ENCODE measurements at regions not wholly inside any gene's neighbourhood (a gene's known extent, or its start where the extent isn't known, plus 50 kb on each side); places are given as distances from the start of the nearest gene placed in this dataset.
"Not testable (repeated sequence)": the region's sequence is repeated elsewhere in the genome, so short reads cannot be mapped to it uniquely, and the experiment has no call there.

DNA sequence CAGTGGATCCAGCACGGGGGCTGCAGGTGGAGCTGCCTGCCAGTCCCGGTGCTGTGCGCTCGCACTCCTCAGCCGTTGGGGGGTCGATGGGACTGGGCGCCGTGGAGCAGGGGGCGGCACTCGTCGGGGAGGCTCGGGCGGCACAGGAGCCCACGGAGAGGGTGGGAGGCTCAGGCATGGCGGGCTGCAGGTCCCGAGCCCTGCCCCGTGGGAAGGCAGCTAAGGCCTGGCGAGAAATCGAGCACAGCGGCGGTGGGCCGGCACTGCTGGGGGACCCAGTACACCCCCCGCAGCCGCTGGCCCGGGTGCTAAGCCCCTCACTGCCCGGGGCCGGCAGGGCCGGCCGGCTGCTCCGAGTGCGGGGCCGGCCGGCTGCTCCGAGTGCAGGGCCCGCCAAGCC, 52.3 kb upstream of the MARK1 start:
- DNase-seq (ENCODE audit: low spot score); intact Hi-C loops (cut with DNase I): not testable (repeated sequence)

- DNase-seq (ENCODE audit: low spot score); intact Hi-C loops (cut with DNase I): not testable (repeated sequence)
These were observed 52.8 kb upstream of the MARK1 start for GRCh38 chr1:220475141-220475540.

DNA sequence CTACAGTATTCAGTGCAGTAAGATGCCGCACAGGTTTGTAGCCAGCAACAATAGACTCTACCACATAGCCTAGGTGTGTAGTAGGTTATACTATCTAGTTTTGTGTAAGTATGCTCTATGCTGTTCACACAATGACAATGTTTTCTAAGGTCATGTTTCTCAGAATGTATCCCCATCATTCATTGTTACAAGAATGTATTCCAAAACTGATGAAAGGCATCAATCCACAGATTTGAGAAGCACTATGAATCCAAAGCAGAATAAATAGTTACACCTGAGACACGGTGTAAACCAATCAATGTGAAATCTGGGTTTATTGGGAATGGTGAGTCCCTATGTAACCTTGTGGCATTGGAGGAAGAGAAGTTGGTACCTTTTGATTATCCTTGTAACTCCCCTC, 54.5 kb upstream of the MARK1 start:
- DNase-seq (ENCODE audit: low spot score), result no peak
- intact Hi-C loops (cut with DNase I), result no loop called here

- DNase-seq (ENCODE audit: low spot score), result no peak
These were observed 65.2 kb upstream of the MARK1 start for GRCh38 chr1:220462752-220463151.

DNA sequence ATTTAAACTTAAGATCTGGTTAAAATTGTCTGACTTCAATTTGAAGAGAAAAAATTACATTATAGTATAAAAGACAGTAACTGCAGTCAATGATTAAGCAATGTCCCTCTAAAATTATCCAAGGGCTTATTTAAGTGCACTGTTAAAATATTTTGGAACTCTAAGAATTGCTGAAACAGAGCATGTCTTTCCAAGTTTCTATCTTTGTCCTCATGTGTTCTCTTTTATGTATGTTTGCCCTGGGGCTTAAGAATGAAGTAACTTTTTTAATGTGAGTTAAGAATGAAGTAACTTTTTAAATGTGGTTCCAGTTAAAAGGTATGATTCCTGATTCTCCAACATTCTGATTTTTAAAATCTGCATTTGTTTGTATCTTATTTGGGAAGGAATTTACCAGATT, 69.0 kb upstream of the MARK1 start:
- no peak for DNase-seq (ENCODE audit: low spot score)
- intact Hi-C loops (cut with DNase I), result loop anchor here (5.0 kb wide), 1 partner anchor 97 kb away; no protein-coding TSS in a partner anchor

More at GRCh38 chr1:220462752-220463151, 65.2 kb upstream of the MARK1 start:
- intact Hi-C loops (cut with DNase I), result no loop called here

GRCh38 chr1:220457957-220458609, 69.9 kb upstream of the MARK1 start:
- intact Hi-C loops (cut with DNase I), result loop anchor here (5.0 kb wide), 1 partner anchor 96 kb away; no protein-coding TSS in a partner anchor
- no peak for DNase-seq (ENCODE audit: low spot score)

GRCh38 chr1:220455559-220455958, 72.4 kb upstream of the MARK1 start:
- intact Hi-C loops (cut with DNase I), result loop anchor here (5.0 kb wide), 1 partner anchor 93 kb away; no protein-coding TSS in a partner anchor
- no peak for DNase-seq (ENCODE audit: low spot score)

DNA sequence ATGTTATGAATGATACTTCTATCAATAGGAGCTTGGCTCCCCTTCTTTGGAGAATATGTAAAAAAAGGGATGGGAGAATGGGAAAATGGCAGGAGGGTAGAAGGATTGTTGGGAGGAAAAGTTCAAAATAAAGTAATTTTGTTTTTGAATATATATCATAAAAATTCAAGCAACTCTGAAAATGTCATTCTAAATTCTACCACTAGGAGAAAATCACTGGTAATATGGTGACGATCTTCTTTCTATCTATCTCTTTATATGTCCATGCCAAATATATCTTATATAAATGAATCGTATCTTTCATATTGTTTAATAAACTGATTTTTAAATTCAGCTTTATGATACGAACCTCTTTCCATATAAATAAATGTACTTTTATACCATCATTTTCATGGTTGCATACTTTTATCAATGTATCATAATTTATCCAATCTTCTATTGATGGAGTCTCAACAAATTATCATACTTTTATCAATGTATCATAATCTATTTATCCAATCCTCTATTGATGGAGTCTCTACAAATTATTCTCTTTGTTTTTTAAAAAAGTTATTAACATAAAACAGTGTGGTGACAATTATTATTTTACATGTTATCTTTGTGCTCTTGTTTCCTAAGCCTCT, 73.7 kb upstream of the MARK1 start:
- no peak for DNase-seq (ENCODE audit: low spot score)
- intact Hi-C loops (cut with DNase I), result no loop called here

GRCh38 chr1:220453371-220453770, 74.6 kb upstream of the MARK1 start:
- DNase-seq (ENCODE audit: low spot score), result no peak
- intact Hi-C loops (cut with DNase I), result no loop called here

- intact Hi-C loops (cut with DNase I), result no loop called here
- DNase-seq (ENCODE audit: low spot score), result no peak
These were observed 76.4 kb upstream of the MARK1 start for GRCh38 chr1:220451532-220451931.

DNA sequence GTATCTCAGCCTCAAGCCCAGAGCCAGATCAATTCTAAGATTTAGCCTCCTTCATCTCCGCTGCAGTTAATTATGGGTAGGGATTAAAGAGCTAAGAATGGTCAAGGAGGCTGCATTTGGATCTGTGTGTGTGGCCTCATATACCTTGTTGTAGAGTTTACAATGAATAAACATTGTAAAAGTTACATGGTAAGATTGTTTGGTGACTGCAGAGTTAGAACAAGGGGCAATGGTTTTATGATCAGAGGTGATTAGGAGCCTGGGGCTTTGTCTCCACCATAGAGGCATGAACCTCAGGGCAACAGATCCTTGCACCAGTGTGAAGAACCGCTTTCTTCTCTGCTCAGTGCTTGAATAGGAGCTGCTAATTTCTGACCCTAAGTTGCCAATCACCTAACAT, 77.0 kb upstream of the MARK1 start:
- no peak for DNase-seq (ENCODE audit: low spot score)
- intact Hi-C loops (cut with DNase I), result no loop called here

DNA sequence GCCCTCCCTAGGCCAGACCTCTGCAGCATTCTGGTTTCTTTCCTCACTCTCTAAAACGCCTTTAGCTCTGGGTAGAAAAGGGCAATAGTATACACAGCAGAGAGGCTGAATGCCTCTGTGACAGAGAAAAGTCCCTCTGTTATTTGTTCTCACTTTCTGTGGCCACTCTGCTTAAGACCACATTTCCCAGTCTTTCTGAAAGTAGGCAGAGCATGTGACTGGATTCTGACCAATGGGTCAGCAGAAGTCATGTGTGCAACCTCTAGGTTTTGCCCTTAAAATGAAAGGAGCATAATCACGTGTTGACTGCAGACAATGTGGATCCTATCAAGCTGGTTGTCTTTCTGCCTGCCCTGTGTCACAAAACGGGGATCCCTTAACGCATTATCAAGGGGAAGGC, 79.7 kb upstream of the MARK1 start:
- intact Hi-C loops (cut with DNase I), result no loop called here
- no peak for DNase-seq (ENCODE audit: low spot score)

DNA sequence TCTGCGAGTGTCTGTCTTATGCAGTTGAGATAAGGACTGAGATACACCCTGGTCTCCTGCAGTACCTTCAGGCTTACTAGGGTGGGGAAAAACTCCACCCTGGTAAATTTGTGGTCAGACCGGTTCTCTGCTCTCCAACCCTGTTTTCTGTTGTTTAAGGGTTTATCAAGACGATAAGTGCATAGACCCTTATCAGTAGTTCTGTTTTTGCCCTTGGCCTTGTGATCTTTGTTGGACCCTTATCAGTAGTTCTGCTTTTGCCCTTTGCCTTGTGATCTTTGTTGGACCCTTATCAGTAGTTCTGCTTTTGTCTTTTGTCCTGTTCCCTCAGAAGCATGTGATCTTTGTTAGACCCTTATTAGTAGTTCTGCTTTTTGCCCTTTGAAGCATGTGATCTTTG, 83.3 kb upstream of the MARK1 start:
- DNase-seq (ENCODE audit: low spot score); intact Hi-C loops (cut with DNase I): not testable (repeated sequence)

- DNase-seq (ENCODE audit: low spot score), result no peak
- intact Hi-C loops (cut with DNase I), result no loop called here
These were observed 86.7 kb upstream of the MARK1 start for GRCh38 chr1:220441211-220441610.

DNA sequence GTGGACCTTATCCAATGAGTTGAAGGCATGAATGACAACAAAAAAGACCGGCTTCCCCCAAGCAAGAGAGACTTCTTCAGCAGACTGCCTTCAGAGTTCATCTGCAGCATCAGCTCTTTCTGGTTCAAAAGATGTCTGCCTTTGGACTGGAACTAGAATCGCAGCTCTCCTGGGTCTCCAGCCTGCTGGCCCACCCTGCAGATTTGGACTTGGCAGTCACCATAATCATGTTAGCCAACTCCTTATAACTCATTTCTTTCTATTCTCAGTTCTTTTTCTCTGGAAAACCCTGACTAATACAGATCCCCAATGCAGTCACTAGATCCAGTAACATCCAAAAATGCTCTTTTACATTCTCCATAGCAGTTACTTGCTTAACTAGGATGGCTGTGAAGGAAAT, 89.2 kb upstream of the MARK1 start:
- no peak for DNase-seq (ENCODE audit: low spot score)
- intact Hi-C loops (cut with DNase I), result no loop called here

- intact Hi-C loops (cut with DNase I), result no loop called here
- DNase-seq (ENCODE audit: low spot score), result no peak
These were observed 95.5 kb upstream of the MARK1 start for GRCh38 chr1:220432408-220432807.

DNA sequence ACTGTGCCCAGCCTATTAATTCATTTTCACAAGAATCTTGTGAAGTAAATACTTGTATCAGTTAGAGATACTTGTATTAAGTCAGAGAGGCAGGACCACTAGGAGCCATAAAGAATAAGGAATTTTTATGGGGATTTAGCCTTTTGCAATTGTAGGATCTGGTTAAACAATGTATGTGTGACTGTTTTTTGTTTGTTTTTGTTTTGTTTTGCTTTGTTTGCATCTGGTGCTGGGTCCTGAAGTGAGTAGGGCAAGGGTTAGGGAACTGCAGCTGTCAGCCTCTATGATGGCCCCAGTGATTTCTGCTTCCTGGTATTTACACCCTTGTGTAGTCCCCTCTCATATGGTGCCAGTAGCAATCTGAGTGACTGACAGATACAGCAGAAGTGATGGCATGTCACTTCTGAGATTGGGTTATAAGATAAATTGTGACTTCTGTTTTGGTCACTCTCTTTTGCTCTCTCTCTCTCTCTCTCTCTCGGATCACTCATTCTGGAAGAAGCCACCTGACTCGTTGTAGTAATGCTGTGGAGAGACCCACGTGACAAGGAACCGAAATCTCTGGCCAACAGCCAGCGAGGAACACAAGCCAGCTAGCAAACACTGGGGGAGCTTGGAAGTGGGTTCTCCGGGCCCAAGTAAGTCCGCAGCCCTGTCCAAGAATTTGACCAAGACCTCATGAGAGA, 96.2 kb upstream of the MARK1 start:
- intact Hi-C loops (cut with DNase I), result no loop called here
- DNase-seq (ENCODE audit: low spot score), result no peak

GRCh38 chr1:220430586-220430985, 97.3 kb upstream of the MARK1 start:
- no peak for DNase-seq (ENCODE audit: low spot score)
- intact Hi-C loops (cut with DNase I), result no loop called here

GRCh38 chr1:220430059-220430458, 97.9 kb upstream of the MARK1 start:
- intact Hi-C loops (cut with DNase I), result no loop called here
- no peak for DNase-seq (ENCODE audit: low spot score)

DNA sequence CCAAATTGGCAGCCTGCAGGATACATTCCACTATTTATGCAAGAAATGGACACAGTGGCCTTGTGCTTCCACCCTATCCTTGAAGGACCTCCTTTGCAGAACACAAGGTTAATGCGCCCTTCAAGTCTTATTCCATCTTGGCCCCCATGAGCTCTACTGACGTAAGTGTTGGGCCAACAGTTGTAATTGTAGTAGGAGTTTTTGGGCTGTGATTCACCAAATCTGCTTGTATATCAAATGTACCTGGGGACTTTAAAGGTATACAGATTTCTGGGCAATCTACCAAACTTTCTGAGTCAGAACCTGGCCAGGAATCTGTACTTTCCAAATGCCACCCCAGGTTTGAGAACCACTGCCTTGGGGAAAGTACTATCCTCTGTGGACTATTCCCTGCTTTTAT, 100.9 kb upstream of the MARK1 start:
- intact Hi-C loops (cut with DNase I), result no loop called here
- DNase-seq (ENCODE audit: low spot score), result no peak

GRCh38 chr1:220425852-220426251, 102.1 kb upstream of the MARK1 start:
- no peak for DNase-seq (ENCODE audit: low spot score)
- intact Hi-C loops (cut with DNase I), result no loop called here

Data from cardiac septum (tissue), 1 donor.